ENCODE measurements at regions not wholly inside any gene's neighbourhood (a gene's known extent, or its start where the extent isn't known, plus 50 kb on each side); places are given as distances from the start of the nearest gene placed in this dataset.
"Not testable (repeated sequence)": the region's sequence is repeated elsewhere in the genome, so short reads cannot be mapped to it uniquely, and the experiment has no call there.

- TF ChIP-seq CTCF (IDR thresholded peaks at IDR 0.05; ENCODE audit: control extremely low read depth, extremely low read depth): no peak
Measured at GRCh38 chr3:153495422-153495821, 333.4 kb downstream of the RAP2B start.

DNA sequence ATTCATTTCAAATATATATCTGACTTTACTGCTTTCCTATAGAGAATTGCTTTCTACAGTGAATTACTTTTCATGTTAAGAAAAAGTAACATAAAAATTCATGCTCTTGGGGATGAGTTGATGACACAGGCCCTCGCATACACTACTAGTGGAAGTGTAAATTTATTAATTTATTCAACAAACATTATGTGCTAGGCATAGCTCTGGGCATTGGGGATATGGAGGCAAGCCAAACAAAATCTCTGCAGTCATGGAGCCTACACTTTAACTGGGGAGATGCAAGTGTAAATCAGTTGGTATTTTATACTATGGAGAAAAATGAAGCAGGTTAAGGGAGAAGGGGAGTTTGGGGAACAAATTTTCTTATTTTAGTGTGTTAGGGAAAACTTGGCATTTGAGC lies 340.7 kb downstream of the RAP2B start:
- no peak overlapping the region for H3K4me3 ChIP-seq
- H3K9me3 ChIP-seq (ENCODE audit: control insufficient read depth in 4 of 4, insufficient read depth in 3 of 4, low read length in 3 of 4): no peaks in the 10 kb centered on the region
- no peak for ATAC-seq (ENCODE audit: insufficient read depth, low FRiP score)
- 84 to 98% methylated on average over 1 of the region's 1 CpG for WGBS, 2 donors
- no peaks in the 10 kb centered on the region for H3K4me1 ChIP-seq (ENCODE audit: control insufficient read depth in 5 of 5, insufficient read depth in 5 of 5, low read length in 5 of 5)
- H3K9ac ChIP-seq (ENCODE audit: insufficient read depth in 1 of 2, low read length in 2 of 2): no peak overlapping the region
- no peak for TF ChIP-seq CTCF (IDR thresholded peaks at IDR 0.05; ENCODE audit: control extremely low read depth, extremely low read depth)
- no peaks in the 10 kb centered on the region for H3K36me3 ChIP-seq (ENCODE audit: control insufficient read depth in 4 of 4, insufficient read depth in 4 of 4, low read length in 4 of 4)
- H3K27ac ChIP-seq (ENCODE audit: low read depth in 1 of 2, low read length in 1 of 2): no peak overlapping the region
- no peaks in the 10 kb centered on the region for H3K27me3 ChIP-seq (ENCODE audit: control insufficient read depth in 3 of 3, insufficient read depth in 3 of 3, low read length in 2 of 3)
- no peak for DNase-seq

More at GRCh38 chr3:153495422-153495821, 333.4 kb downstream of the RAP2B start:
- Histone ChIP-seq H3K4me1 (ENCODE audit: control insufficient read depth in 5 of 5, insufficient read depth in 5 of 5, low read length in 5 of 5) (no peaks in the 10 kb centered on the region), H3K27me3 (ENCODE audit: control insufficient read depth in 3 of 3, insufficient read depth in 3 of 3, low read length in 2 of 3) (no peaks in the 10 kb centered on the region), H3K36me3 (ENCODE audit: control insufficient read depth in 4 of 4, insufficient read depth in 4 of 4, low read length in 4 of 4) (no peaks in the 10 kb centered on the region), H3K9ac (ENCODE audit: insufficient read depth in 1 of 2, low read length in 2 of 2) (no peak overlapping the region), H3K4me3 (no peak overlapping the region), H3K27ac (ENCODE audit: low read depth in 1 of 2, low read length in 1 of 2) (no peak overlapping the region), H3K9me3 (ENCODE audit: control insufficient read depth in 4 of 4, insufficient read depth in 3 of 4, low read length in 3 of 4) (no peaks in the 10 kb centered on the region)
- no peak for DNase-seq
- ATAC-seq (ENCODE audit: insufficient read depth, low FRiP score): no peak

- no peak for DNase-seq
Measured at GRCh38 chr3:153503873-153504272, 341.8 kb downstream of the RAP2B start.

DNA sequence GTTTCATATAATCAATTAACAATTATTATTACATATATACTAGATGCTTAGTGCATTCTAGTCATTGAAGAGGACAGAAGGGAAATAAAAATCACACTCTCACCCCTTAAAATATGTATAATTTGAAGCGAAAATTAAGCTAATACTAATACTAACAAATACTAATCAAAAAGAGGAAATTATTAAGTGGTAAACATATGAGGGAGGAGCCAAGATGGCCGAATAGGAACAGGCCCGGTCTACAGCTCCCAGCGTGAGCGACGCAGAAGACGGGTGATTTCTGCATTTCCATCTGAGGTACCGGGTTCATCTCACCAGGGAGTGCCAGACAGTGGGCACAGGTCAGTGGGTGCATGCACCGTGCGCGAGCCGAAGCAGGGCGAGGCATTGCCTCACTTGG lies 344.2 kb downstream of the RAP2B start:
- not testable (repeated sequence) for H3K36me3 ChIP-seq (ENCODE audit: control insufficient read depth in 4 of 4, insufficient read depth in 4 of 4, low read length in 4 of 4); ATAC-seq (ENCODE audit: insufficient read depth, low FRiP score); H3K27ac ChIP-seq (ENCODE audit: low read depth in 1 of 2, low read length in 1 of 2); H3K27me3 ChIP-seq (ENCODE audit: control insufficient read depth in 3 of 3, insufficient read depth in 3 of 3, low read length in 2 of 3); H3K4me3 ChIP-seq; H3K4me1 ChIP-seq (ENCODE audit: control insufficient read depth in 5 of 5, insufficient read depth in 5 of 5, low read length in 5 of 5); H3K9ac ChIP-seq (ENCODE audit: insufficient read depth in 1 of 2, low read length in 2 of 2); DNase-seq; H3K9me3 ChIP-seq (ENCODE audit: control insufficient read depth in 4 of 4, insufficient read depth in 3 of 4, low read length in 3 of 4)
- WGBS, 2 donors: 93 to 94% methylated on average over 8 of the region's 13 CpGs

More at GRCh38 chr3:153503873-153504272, 341.8 kb downstream of the RAP2B start:
- no peak for TF ChIP-seq CTCF (IDR thresholded peaks at IDR 0.05; ENCODE audit: control extremely low read depth, extremely low read depth)
- no peaks in the 10 kb centered on the region for H3K9me3 ChIP-seq (ENCODE audit: control insufficient read depth in 4 of 4, insufficient read depth in 3 of 4, low read length in 3 of 4)
- 95 to 97% methylated on average over 7 of the region's 7 CpGs for WGBS, 2 donors
- no peak for ATAC-seq (ENCODE audit: insufficient read depth, low FRiP score)
- H3K27ac ChIP-seq (ENCODE audit: low read depth in 1 of 2, low read length in 1 of 2): no peak overlapping the region
- H3K4me3 ChIP-seq: no peak overlapping the region
- no peaks in the 10 kb centered on the region for H3K36me3 ChIP-seq (ENCODE audit: control insufficient read depth in 4 of 4, insufficient read depth in 4 of 4, low read length in 4 of 4)
- no peak overlapping the region for H3K9ac ChIP-seq (ENCODE audit: insufficient read depth in 1 of 2, low read length in 2 of 2)
- H3K4me1 ChIP-seq (ENCODE audit: control insufficient read depth in 5 of 5, insufficient read depth in 5 of 5, low read length in 5 of 5): no peaks in the 10 kb centered on the region
- H3K27me3 ChIP-seq (ENCODE audit: control insufficient read depth in 3 of 3, insufficient read depth in 3 of 3, low read length in 2 of 3): no peaks in the 10 kb centered on the region

GRCh38 chr3:153506686-153507085 lies 344.7 kb downstream of the RAP2B start:
- not testable (repeated sequence) for H3K4me3 ChIP-seq; H3K27ac ChIP-seq (ENCODE audit: low read depth in 1 of 2, low read length in 1 of 2); H3K36me3 ChIP-seq (ENCODE audit: control insufficient read depth in 4 of 4, insufficient read depth in 4 of 4, low read length in 4 of 4); DNase-seq; ATAC-seq (ENCODE audit: insufficient read depth, low FRiP score); H3K9me3 ChIP-seq (ENCODE audit: control insufficient read depth in 4 of 4, insufficient read depth in 3 of 4, low read length in 3 of 4); H3K9ac ChIP-seq (ENCODE audit: insufficient read depth in 1 of 2, low read length in 2 of 2); H3K4me1 ChIP-seq (ENCODE audit: control insufficient read depth in 5 of 5, insufficient read depth in 5 of 5, low read length in 5 of 5); H3K27me3 ChIP-seq (ENCODE audit: control insufficient read depth in 3 of 3, insufficient read depth in 3 of 3, low read length in 2 of 3)
- WGBS, 2 donors: 85 to 90% methylated on average over 4 to 13 of the region's 15 CpGs

All from lung (tissue), 11 donors.